ENCODE measurements at regions not wholly inside any gene's neighbourhood (a gene's known extent, or its start where the extent isn't known, plus 50 kb on each side); places are given as distances from the start of the nearest gene placed in this dataset.
A peak's percentile ranks its signal among the peaks of the same experiment; 100 is the strongest.

GRCh38 chr15:67976506-67977073 lies 77.5 kb upstream of the PIAS1 start:
- H3K4me3 Mint-ChIP-seq, result no peak overlapping the region
- H3K27me3 Mint-ChIP-seq, result peaks cover 2% of the 10 kb centered on the region
- H3K36me3 Mint-ChIP-seq, result peaks cover 4% of the 10 kb centered on the region
- no peaks in the 10 kb centered on the region for H3K4me1 Mint-ChIP-seq
- peaks cover 1 to 7% (median 5%) of the 10 kb centered on the region in 3 donors for H3K9me3 Mint-ChIP-seq
- H3K27ac Mint-ChIP-seq, result no peak overlapping the region

- H3K27ac Mint-ChIP-seq, result no peak overlapping the region
- peaks cover 4% of the 10 kb centered on the region for H3K36me3 Mint-ChIP-seq
- no peak overlapping the region for H3K4me3 Mint-ChIP-seq
- peaks cover 1 to 7% (median 3%) of the 10 kb centered on the region in 3 donors for H3K9me3 Mint-ChIP-seq
- H3K4me1 Mint-ChIP-seq, result no peaks in the 10 kb centered on the region
- H3K27me3 Mint-ChIP-seq, result peaks cover 2% of the 10 kb centered on the region
Measured at GRCh38 chr15:67977414-67978089, 76.6 kb upstream of the PIAS1 start.

- Mint-ChIP-seq H3K4me3 (no peak overlapping the region), H3K4me1 (no peaks in the 10 kb centered on the region), H3K9me3 (peaks cover 1 to 7% (median 3%) of the 10 kb centered on the region in 3 donors), H3K36me3 (peaks cover 4% of the 10 kb centered on the region), H3K27ac (no peak overlapping the region), H3K27me3 (peaks cover 2% of the 10 kb centered on the region)
Measured at GRCh38 chr15:67979281-67979680, 74.8 kb upstream of the PIAS1 start.

GRCh38 chr15:67980171-67980570 lies 73.9 kb upstream of the PIAS1 start:
- Mint-ChIP-seq H3K27ac (no peak overlapping the region), H3K4me1 (no peaks in the 10 kb centered on the region), H3K4me3 (no peak overlapping the region), H3K9me3 (peaks cover 1 to 7% (median 3%) of the 10 kb centered on the region in 3 donors), H3K27me3 (peaks cover 2% of the 10 kb centered on the region), H3K36me3 (peaks cover 4% of the 10 kb centered on the region)

- Mint-ChIP-seq H3K4me3 (no peak overlapping the region), H3K27me3 (peaks cover 1% of the 10 kb centered on the region), H3K4me1 (no peaks in the 10 kb centered on the region), H3K27ac (no peak overlapping the region), H3K9me3 (peaks cover 1 to 7% (median 3%) of the 10 kb centered on the region in 3 donors), H3K36me3 (peaks cover 3% of the 10 kb centered on the region)
Measured at GRCh38 chr15:67980773-67981685, 73.1 kb upstream of the PIAS1 start.

GRCh38 chr15:67981848-67982247 lies 72.3 kb upstream of the PIAS1 start:
- Mint-ChIP-seq H3K9me3 (peaks cover 1 to 7% (median 3%) of the 10 kb centered on the region in 3 donors), H3K27me3 (no peaks in the 10 kb centered on the region), H3K27ac (no peak overlapping the region), H3K36me3 (no peaks in the 10 kb centered on the region), H3K4me3 (no peak overlapping the region), H3K4me1 (no peaks in the 10 kb centered on the region)

- H3K9me3 Mint-ChIP-seq, result peaks cover 0 to 2% (median 0%) of the 10 kb centered on the region in 3 donors
- H3K36me3 Mint-ChIP-seq, result no peaks in the 10 kb centered on the region
- no peak overlapping the region for H3K27ac Mint-ChIP-seq
- H3K27me3 Mint-ChIP-seq, result peaks cover 2% of the 10 kb centered on the region
- no peaks in the 10 kb centered on the region for H3K4me1 Mint-ChIP-seq
- H3K4me3 Mint-ChIP-seq, result no peak overlapping the region
Measured at GRCh38 chr15:67991706-67992105, 62.4 kb upstream of the PIAS1 start.

GRCh38 chr15:67992411-67992810 lies 61.7 kb upstream of the PIAS1 start:
- Mint-ChIP-seq H3K4me3 (no peak overlapping the region), H3K36me3 (peaks cover 2% of the 10 kb centered on the region), H3K27ac (no peak overlapping the region), H3K27me3 (peaks cover 4% of the 10 kb centered on the region), H3K9me3 (peaks cover 0 to 2% (median 0%) of the 10 kb centered on the region in 3 donors), H3K4me1 (no peaks in the 10 kb centered on the region)

- H3K9me3 Mint-ChIP-seq, result peaks cover 0 to 2% (median 0%) of the 10 kb centered on the region in 3 donors
- H3K36me3 Mint-ChIP-seq, result peaks cover 2% of the 10 kb centered on the region
- no peaks in the 10 kb centered on the region for H3K4me1 Mint-ChIP-seq
- H3K4me3 Mint-ChIP-seq, result no peak overlapping the region
- peaks cover 4% of the 10 kb centered on the region for H3K27me3 Mint-ChIP-seq
- H3K27ac Mint-ChIP-seq, result no peak overlapping the region
Measured at GRCh38 chr15:67992834-67993233, 61.3 kb upstream of the PIAS1 start.

- no peak overlapping the region for H3K4me3 Mint-ChIP-seq
- peaks cover 3% of the 10 kb centered on the region for H3K27me3 Mint-ChIP-seq
- H3K4me1 Mint-ChIP-seq, result no peaks in the 10 kb centered on the region
- no peak overlapping the region for H3K27ac Mint-ChIP-seq
- peaks cover 4% of the 10 kb centered on the region for H3K36me3 Mint-ChIP-seq
- peaks cover 0 to 2% (median 0%) of the 10 kb centered on the region in 3 donors for H3K9me3 Mint-ChIP-seq
Measured at GRCh38 chr15:67997996-67998395, 56.1 kb upstream of the PIAS1 start.

- H3K27ac Mint-ChIP-seq, result no peak overlapping the region
- peaks cover 0 to under 1% (median 0%) of the 10 kb centered on the region in 3 donors for H3K9me3 Mint-ChIP-seq
- no peak overlapping the region for H3K4me3 Mint-ChIP-seq
- H3K36me3 Mint-ChIP-seq, result peaks cover 4% of the 10 kb centered on the region
- no peaks in the 10 kb centered on the region for H3K4me1 Mint-ChIP-seq
- peaks cover 3% of the 10 kb centered on the region for H3K27me3 Mint-ChIP-seq
Measured at GRCh38 chr15:67998599-67999133, 55.4 kb upstream of the PIAS1 start.

GRCh38 chr15:67999320-68000100 lies 54.6 kb upstream of the PIAS1 start:
- Mint-ChIP-seq H3K9me3 (no peaks in the 10 kb centered on the region), H3K4me3 (no peak overlapping the region), H3K4me1 (no peaks in the 10 kb centered on the region), H3K27me3 (peaks cover 3% of the 10 kb centered on the region), H3K27ac (peak overlapping the region in 1 of 3 donors; percentile 48), H3K36me3 (peaks cover 4% of the 10 kb centered on the region)

GRCh38 chr15:68000754-68001153 lies 53.4 kb upstream of the PIAS1 start:
- Mint-ChIP-seq H3K4me3 (no peak overlapping the region), H3K4me1 (no peaks in the 10 kb centered on the region), H3K36me3 (peaks cover 4% of the 10 kb centered on the region), H3K27ac (no peak overlapping the region), H3K27me3 (peaks cover 3% of the 10 kb centered on the region), H3K9me3 (peaks cover 0 to 2% (median 0%) of the 10 kb centered on the region in 3 donors)

- H3K4me1 Mint-ChIP-seq, result no peaks in the 10 kb centered on the region
- peaks cover 4% of the 10 kb centered on the region for H3K36me3 Mint-ChIP-seq
- no peak overlapping the region for H3K27ac Mint-ChIP-seq
- H3K9me3 Mint-ChIP-seq, result peaks cover 0 to 3% (median 2%) of the 10 kb centered on the region in 3 donors
- no peak overlapping the region for H3K4me3 Mint-ChIP-seq
- peaks cover 3% of the 10 kb centered on the region for H3K27me3 Mint-ChIP-seq
Measured at GRCh38 chr15:68001811-68002210, 52.3 kb upstream of the PIAS1 start.

Data from IgD-negative memory B cell (primary cell).